T-helper 2 cell treated with Interferon-gamma antibody and Interleukin-4, amounts not matched to agents 100 ng/mL and 5 ng/mL, for 36 hours (primary cell): ENCODE measurements at regions not wholly inside any gene's neighbourhood (a gene's known extent, or its start where the extent isn't known, plus 50 kb on each side); places are given as distances from the start of the nearest gene placed in this dataset.

ENCODE experiments used
- intact Hi-C: fragments of 100-400 bp; cut with micrococcal nuclease; formaldehyde crosslinking; loops from one replicate; pipeline ENCODE4 v1.15.1; 2023

GRCh38 chr4:145347684-145348083 is 134.0 kb upstream of the SMAD1 start:
- intact Hi-C loops: no loop called here

- intact Hi-C loops: no loop called here
These were observed 135.6 kb upstream of the SMAD1 start for GRCh38 chr4:145346081-145346480.

GRCh38 chr4:145345401-145345800 is 136.3 kb upstream of the SMAD1 start:
- intact Hi-C loops: no loop called here

GRCh38 chr4:145341381-145341780 is 140.3 kb upstream of the SMAD1 start:
- intact Hi-C loops: no loop called here

GRCh38 chr4:145340071-145340675 is 141.5 kb upstream of the SMAD1 start:
- intact Hi-C loops: no loop called here

- intact Hi-C loops: no loop called here
These were observed 142.5 kb upstream of the SMAD1 start for GRCh38 chr4:145339075-145339725.

- intact Hi-C loops: no loop called here
These were observed 143.1 kb upstream of the SMAD1 start for GRCh38 chr4:145338568-145338967.

- intact Hi-C loops: no loop called here
These were observed 144.3 kb upstream of the SMAD1 start for GRCh38 chr4:145337391-145337790.

GRCh38 chr4:145333786-145334185 is 147.9 kb upstream of the SMAD1 start:
- intact Hi-C loops: no loop called here

- intact Hi-C loops: no loop called here
These were observed 146.1 kb upstream of the OTUD4 start for GRCh38 chr4:145326491-145326890.

- intact Hi-C loops: no loop called here
These were observed 143.8 kb upstream of the OTUD4 start for GRCh38 chr4:145324161-145324560.

GRCh38 chr4:145320294-145320693 is 139.9 kb upstream of the OTUD4 start:
- intact Hi-C loops: no loop called here

- intact Hi-C loops: no loop called here
These were observed 139.4 kb upstream of the OTUD4 start for GRCh38 chr4:145319751-145320150.

- intact Hi-C loops: no loop called here
These were observed 136.6 kb upstream of the OTUD4 start for GRCh38 chr4:145316897-145317574.

- intact Hi-C loops: no loop called here
These were observed 135.4 kb upstream of the OTUD4 start for GRCh38 chr4:145315811-145316225.

- intact Hi-C loops: no loop called here
These were observed 128.2 kb upstream of the OTUD4 start for GRCh38 chr4:145308598-145308997.

- intact Hi-C loops: no loop called here
These were observed 127.5 kb upstream of the OTUD4 start for GRCh38 chr4:145307763-145308430.

- intact Hi-C loops: no loop called here
These were observed 126.7 kb upstream of the OTUD4 start for GRCh38 chr4:145307120-145307519.

- intact Hi-C loops: no loop called here
These were observed 122.3 kb upstream of the OTUD4 start for GRCh38 chr4:145302725-145303124.

GRCh38 chr4:145301386-145302080 is 121.1 kb upstream of the OTUD4 start:
- intact Hi-C loops: no loop called here

- intact Hi-C loops: no loop called here
These were observed 119.1 kb upstream of the OTUD4 start for GRCh38 chr4:145299380-145300076.
